ENCODE measurements at regions not wholly inside any gene's neighbourhood (a gene's known extent, or its start where the extent isn't known, plus 50 kb on each side); places are given as distances from the start of the nearest gene placed in this dataset.
"Not testable (repeated sequence)": the region's sequence is repeated elsewhere in the genome, so short reads cannot be mapped to it uniquely, and the experiment has no call there.

DNA sequence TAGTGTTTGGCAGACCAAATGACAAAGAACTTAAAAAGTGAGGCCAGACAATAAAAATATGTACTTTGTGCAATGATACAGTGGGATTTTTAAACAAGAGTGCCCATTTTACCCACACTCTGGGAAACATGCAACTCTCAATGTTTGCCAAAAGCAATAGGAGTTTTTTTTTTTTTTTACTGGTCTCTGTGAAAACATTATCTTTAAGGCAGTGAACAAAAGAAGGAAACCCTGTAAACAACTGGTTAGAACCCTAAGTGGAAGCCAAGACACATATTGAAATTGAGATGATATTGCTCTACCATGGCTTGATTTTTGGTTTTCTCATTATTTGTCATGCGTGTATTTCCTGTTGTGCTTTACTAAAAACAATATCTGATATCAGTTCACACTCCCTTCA is 67.2 kb upstream of the PPP3CA start:
- no peak overlapping the region for H3K27ac ChIP-seq
- no peaks in the 10 kb centered on the region for H3K36me3 ChIP-seq
- DNase-seq, result no peak
- H3K27me3 ChIP-seq, result no peaks in the 10 kb centered on the region
- 30 to 62% (median 55%) methylated on average over 1 of the region's 1 CpG for WGBS, 5 donors
- TF ChIP-seq, protein P1, sequence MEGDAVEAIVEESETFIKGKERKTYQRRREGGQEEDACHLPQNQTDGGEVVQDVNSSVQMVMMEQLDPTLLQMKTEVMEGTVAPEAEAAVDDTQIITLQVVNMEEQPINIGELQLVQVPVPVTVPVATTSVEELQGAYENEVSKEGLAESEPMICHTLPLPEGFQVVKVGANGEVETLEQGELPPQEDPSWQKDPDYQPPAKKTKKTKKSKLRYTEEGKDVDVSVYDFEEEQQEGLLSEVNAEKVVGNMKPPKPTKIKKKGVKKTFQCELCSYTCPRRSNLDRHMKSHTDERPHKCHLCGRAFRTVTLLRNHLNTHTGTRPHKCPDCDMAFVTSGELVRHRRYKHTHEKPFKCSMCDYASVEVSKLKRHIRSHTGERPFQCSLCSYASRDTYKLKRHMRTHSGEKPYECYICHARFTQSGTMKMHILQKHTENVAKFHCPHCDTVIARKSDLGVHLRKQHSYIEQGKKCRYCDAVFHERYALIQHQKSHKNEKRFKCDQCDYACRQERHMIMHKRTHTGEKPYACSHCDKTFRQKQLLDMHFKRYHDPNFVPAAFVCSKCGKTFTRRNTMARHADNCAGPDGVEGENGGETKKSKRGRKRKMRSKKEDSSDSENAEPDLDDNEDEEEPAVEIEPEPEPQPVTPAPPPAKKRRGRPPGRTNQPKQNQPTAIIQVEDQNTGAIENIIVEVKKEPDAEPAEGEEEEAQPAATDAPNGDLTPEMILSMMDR (IDR thresholded peaks at IDR 0.05), result no peak
- no peak for TF ChIP-seq POLR2AphosphoS5 (IDR thresholded peaks at IDR 0.05)
- no peak for TF ChIP-seq EP300 (IDR thresholded peaks at IDR 0.05)
- no peak for TF ChIP-seq POLR2A (IDR thresholded peaks at IDR 0.05)
- peaks cover 0 to 5% (median 5%) of the 10 kb centered on the region in 4 donors for H3K4me1 ChIP-seq
- H3K9me3 ChIP-seq, result no peaks in the 10 kb centered on the region
- H3K4me3 ChIP-seq, result no peak overlapping the region
- intact Hi-C loops (cut with DNase I; ENCODE audit: low total_unique reads), result no loop called here

- Histone ChIP-seq H3K36me3 (no peaks in the 10 kb centered on the region), H3K9me3 (no peaks in the 10 kb centered on the region), H3K4me1 (no peaks in the 10 kb centered on the region), H3K27ac (no peak overlapping the region), H3K27me3 (no peaks in the 10 kb centered on the region), H3K4me3 (no peak overlapping the region)
- intact Hi-C loops (cut with DNase I; ENCODE audit: low total_unique reads), result no loop called here
- no peak for DNase-seq
- TF ChIP-seq, protein P1 (IDR thresholded peaks at IDR 0.05), result no peak
- no peak for TF ChIP-seq POLR2AphosphoS5 (IDR thresholded peaks at IDR 0.05)
- 73 to 82% (median 78%) methylated on average over 2 of the region's 2 CpGs for WGBS, 5 donors
Observed at GRCh38 chr4:101411926-101412325, 64.6 kb upstream of the PPP3CA start.

DNA sequence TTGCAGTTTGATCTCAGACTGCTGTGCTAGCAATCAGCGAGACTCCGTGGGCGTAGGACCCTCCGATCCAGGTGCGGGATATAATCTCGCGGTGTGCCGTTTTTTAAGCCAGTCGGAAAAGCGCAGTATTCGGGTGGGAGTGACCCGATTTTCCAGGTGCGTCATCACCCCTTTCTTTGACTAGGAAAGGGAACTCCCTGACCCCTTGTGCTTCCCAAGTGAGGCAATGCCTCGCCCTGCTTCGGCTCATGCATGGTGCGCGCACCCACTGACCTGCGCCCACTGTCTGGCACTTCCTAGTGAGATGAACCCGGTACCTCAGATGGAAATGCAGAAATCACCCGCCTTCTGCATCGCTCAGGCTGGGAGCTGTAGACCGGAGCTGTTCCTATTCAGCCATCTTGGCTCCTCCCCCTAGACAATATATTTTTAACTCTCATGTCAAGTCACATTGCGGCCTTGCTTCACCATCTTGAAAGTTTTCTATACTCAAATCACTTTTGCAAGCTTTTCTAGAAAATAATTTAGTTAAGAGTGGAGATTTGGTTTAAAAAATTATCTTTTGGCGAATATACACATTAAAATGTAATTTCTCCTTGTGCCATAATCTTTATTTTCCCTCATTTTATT is 64.1 kb upstream of the PPP3CA start:
- DNase-seq; intact Hi-C loops (cut with DNase I; ENCODE audit: low total_unique reads); H3K36me3 ChIP-seq; H3K9me3 ChIP-seq; H3K27me3 ChIP-seq; H3K4me3 ChIP-seq; H3K4me1 ChIP-seq; H3K27ac ChIP-seq: not testable (repeated sequence)
- WGBS, 5 donors, result 90 to 97% (median 94%) methylated on average over 24 of the region's 24 CpGs

DNA sequence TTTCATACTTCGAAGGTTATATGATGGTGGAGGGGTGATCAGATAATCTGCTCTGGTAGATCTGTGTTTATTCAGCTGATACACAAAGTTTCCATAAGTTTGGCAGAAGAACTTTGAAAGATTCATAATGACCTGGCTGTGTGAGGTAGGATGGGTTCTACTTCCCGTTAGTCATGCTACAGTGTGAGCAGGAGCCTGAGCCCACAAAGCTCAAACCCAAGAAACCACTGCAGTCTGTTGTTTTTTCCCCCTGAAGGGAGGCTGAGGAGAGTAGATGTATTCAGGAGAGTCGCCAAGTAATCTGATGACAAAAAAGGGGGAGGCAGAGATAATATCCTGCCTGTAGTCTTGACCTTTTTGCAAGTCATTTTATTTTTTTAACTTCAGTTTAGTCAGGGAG is 52.8 kb upstream of the PPP3CA start:
- no peaks in the 10 kb centered on the region for H3K4me1 ChIP-seq
- no peak for DNase-seq
- H3K27ac ChIP-seq, result no peak overlapping the region
- WGBS, 5 donors, result 74 to 90% (median 83%) methylated on average over 3 of the region's 3 CpGs
- no peaks in the 10 kb centered on the region for H3K36me3 ChIP-seq
- no peaks in the 10 kb centered on the region for H3K27me3 ChIP-seq
- no peaks in the 10 kb centered on the region for H3K9me3 ChIP-seq
- intact Hi-C loops (cut with DNase I; ENCODE audit: low total_unique reads), result no loop called here
- TF ChIP-seq, protein P1 (IDR thresholded peaks at IDR 0.05), result no peak
- TF ChIP-seq POLR2A (IDR thresholded peaks at IDR 0.05) (no peak), EP300 (IDR thresholded peaks at IDR 0.05) (no peak), POLR2AphosphoS5 (IDR thresholded peaks at IDR 0.05) (no peak)
- no peak overlapping the region for H3K4me3 ChIP-seq

GRCh38 chr4:101398807-101399206 is 51.5 kb upstream of the PPP3CA start:
- H3K36me3 ChIP-seq, result no peaks in the 10 kb centered on the region
- DNase-seq, result no peak
- 91 to 97% (median 95%) methylated on average over 4 of the region's 4 CpGs for WGBS, 5 donors
- TF ChIP-seq POLR2AphosphoS5 (IDR thresholded peaks at IDR 0.05) (no peak), EP300 (IDR thresholded peaks at IDR 0.05) (no peak), POLR2A (IDR thresholded peaks at IDR 0.05) (no peak)
- TF ChIP-seq, protein P1 (IDR thresholded peaks at IDR 0.05), result no peak
- no peak overlapping the region for H3K27ac ChIP-seq
- no peaks in the 10 kb centered on the region for H3K4me1 ChIP-seq
- H3K9me3 ChIP-seq, result no peaks in the 10 kb centered on the region
- intact Hi-C loops (cut with DNase I; ENCODE audit: low total_unique reads), result no loop called here
- no peaks in the 10 kb centered on the region for H3K27me3 ChIP-seq
- no peak overlapping the region for H3K4me3 ChIP-seq
